ENCODE measurements at regions not wholly inside any gene's neighbourhood (a gene's known extent, or its start where the extent isn't known, plus 50 kb on each side); places are given as distances from the start of the nearest gene placed in this dataset.
"Not testable (repeated sequence)": the region's sequence is repeated elsewhere in the genome, so short reads cannot be mapped to it uniquely, and the experiment has no call there.

DNA sequence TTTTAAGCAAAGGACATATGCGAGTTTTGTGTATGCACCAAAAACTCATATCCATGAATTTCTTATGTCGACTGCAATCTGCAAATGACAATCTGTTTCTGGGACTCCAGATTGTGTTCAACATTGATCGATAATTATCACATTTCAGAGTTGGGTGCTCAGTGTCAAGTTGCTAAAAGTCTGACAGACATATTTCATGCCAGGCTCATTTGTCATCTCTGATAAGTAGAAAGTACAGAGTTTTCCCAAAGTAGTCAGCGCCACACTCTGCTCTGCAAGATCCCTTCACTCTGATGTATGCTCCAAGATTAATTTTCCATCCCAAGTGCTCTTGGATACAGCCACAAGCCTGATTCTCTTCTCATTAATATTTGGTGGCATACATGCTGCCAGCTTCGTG, 331.1 kb downstream of the DOK5 start:
- WGBS: 88% methylated on average over 5 of the region's 5 CpGs
- no peak for DNase-seq (ENCODE audit: low spot score)
- no peaks in the 10 kb centered on the region for H3K4me1 ChIP-seq (replicated peaks)
- H3K36me3 ChIP-seq: no peaks in the 10 kb centered on the region
- no peak overlapping the region for H3K27ac ChIP-seq
- no peaks in the 10 kb centered on the region for H3K9me3 ChIP-seq
- intact Hi-C loops (cut with DNase I): no loop called here
- TF ChIP-seq, protein P1, sequence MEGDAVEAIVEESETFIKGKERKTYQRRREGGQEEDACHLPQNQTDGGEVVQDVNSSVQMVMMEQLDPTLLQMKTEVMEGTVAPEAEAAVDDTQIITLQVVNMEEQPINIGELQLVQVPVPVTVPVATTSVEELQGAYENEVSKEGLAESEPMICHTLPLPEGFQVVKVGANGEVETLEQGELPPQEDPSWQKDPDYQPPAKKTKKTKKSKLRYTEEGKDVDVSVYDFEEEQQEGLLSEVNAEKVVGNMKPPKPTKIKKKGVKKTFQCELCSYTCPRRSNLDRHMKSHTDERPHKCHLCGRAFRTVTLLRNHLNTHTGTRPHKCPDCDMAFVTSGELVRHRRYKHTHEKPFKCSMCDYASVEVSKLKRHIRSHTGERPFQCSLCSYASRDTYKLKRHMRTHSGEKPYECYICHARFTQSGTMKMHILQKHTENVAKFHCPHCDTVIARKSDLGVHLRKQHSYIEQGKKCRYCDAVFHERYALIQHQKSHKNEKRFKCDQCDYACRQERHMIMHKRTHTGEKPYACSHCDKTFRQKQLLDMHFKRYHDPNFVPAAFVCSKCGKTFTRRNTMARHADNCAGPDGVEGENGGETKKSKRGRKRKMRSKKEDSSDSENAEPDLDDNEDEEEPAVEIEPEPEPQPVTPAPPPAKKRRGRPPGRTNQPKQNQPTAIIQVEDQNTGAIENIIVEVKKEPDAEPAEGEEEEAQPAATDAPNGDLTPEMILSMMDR (IDR thresholded peaks at IDR 0.05): no peak
- TF ChIP-seq POLR2A (IDR thresholded peaks at IDR 0.05) (no peak), POLR2AphosphoS5 (IDR thresholded peaks at IDR 0.05) (no peak)
- H3K4me3 ChIP-seq: no peak overlapping the region
- no peaks in the 10 kb centered on the region for H3K27me3 ChIP-seq (replicated peaks; ENCODE audit: insufficient read depth)

DNA sequence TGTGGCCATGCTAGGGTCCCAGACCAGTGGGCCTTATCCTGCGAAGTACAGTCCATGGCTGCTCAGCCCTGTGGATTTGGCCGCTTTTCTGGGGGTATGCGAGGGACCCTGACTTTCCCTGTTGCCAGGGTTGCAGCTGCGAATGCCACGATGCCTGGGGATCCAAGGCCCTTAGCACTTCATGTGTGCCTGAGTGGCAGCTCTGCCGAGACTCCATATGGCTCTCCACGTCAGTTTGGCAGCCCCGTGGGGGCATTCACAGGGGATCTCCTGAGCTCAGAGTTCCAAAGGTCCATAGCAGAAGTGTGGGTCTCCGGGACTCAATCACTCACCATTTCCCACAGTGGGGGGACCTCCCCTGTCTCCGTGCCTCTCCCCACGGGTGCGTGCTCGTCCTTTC, 319.5 kb downstream of the DOK5 start:
- intact Hi-C loops (cut with DNase I): no loop called here
- WGBS: 89% methylated on average over 13 of the region's 13 CpGs
- TF ChIP-seq POLR2A (IDR thresholded peaks at IDR 0.05) (no peak), POLR2AphosphoS5 (IDR thresholded peaks at IDR 0.05) (no peak)
- TF ChIP-seq, protein P1 (IDR thresholded peaks at IDR 0.05): no peak
- Histone ChIP-seq H3K4me3 (no peak overlapping the region), H3K27ac (no peak overlapping the region), H3K36me3 (no peaks in the 10 kb centered on the region), H3K27me3 (replicated peaks; ENCODE audit: insufficient read depth) (no peaks in the 10 kb centered on the region), H3K9me3 (no peaks in the 10 kb centered on the region), H3K4me1 (replicated peaks) (no peaks in the 10 kb centered on the region)
- DNase-seq (ENCODE audit: low spot score): no peak

DNA sequence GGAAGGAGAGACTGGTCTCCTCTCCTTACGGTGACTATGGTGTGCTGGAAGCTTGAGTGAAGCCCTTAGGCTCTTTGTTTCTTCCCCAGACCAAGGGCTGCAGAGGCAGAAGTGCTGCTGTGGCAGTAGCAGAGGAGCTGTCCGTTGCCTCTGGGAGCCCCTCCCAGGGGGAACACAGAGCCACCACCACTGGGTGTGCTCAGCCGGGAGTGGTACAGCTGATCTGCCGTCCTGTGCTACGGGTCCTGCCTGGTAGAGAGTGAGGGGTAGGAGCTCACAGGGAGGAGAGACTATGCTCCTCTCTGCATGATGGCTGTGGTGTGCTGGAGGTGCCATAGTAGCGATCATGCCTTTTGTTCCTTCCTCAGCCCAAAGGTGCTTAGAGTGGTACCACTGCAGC, 318.7 kb downstream of the DOK5 start:
- no peaks in the 10 kb centered on the region for H3K4me1 ChIP-seq (replicated peaks)
- 65% methylated on average over 6 of the region's 6 CpGs for WGBS
- no peaks in the 10 kb centered on the region for H3K27me3 ChIP-seq (replicated peaks; ENCODE audit: insufficient read depth)
- no peak overlapping the region for H3K27ac ChIP-seq
- DNase-seq (ENCODE audit: low spot score): no peak
- no peak for TF ChIP-seq POLR2AphosphoS5 (IDR thresholded peaks at IDR 0.05)
- TF ChIP-seq, protein P1 (IDR thresholded peaks at IDR 0.05): no peak
- TF ChIP-seq POLR2A (IDR thresholded peaks at IDR 0.05): no peak
- no peak overlapping the region for H3K4me3 ChIP-seq
- no peaks in the 10 kb centered on the region for H3K36me3 ChIP-seq
- intact Hi-C loops (cut with DNase I): no loop called here
- H3K9me3 ChIP-seq: no peaks in the 10 kb centered on the region

DNA sequence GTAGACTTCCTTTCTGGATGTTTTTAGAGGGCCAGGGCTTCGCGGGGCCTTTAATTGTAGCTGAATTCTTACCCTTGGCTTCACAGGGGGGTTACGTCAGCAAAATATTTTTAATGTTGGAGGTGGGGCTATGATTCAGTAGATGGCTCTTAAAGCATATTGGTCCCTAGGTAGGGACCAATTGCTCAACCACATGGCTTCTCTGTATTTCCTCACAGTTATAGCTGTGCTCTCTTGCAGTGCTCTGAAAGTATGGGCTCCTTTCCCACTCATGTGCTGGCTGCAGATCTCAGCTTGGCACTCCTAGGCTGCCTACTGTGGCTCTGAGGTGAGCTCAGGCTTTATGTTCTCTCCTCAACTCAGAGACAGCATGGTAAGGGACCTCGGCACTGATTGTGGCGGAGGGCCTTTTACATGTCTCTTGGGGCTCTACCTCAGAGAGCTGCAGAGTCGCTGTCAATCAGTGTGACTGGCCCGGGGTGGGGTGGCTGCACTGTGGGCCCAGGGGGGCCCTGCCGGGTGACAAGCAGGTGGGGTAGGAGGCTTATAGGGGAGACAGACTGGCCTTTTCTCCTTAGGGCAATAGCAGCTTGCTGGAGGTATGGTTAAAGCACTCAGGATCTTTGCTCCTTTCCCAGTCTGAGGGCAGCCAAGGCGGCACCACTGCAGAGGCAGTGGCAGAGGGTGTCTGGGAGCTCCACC, 318.0 kb downstream of the DOK5 start:
- Histone ChIP-seq H3K27me3 (replicated peaks; ENCODE audit: insufficient read depth) (no peaks in the 10 kb centered on the region), H3K9me3 (no peaks in the 10 kb centered on the region), H3K4me1 (replicated peaks) (no peaks in the 10 kb centered on the region), H3K27ac (no peak overlapping the region), H3K4me3 (no peak overlapping the region), H3K36me3 (no peaks in the 10 kb centered on the region)
- intact Hi-C loops (cut with DNase I): no loop called here
- 75% methylated on average over 9 of the region's 9 CpGs for WGBS
- no peak for DNase-seq (ENCODE audit: low spot score)
- TF ChIP-seq POLR2A (IDR thresholded peaks at IDR 0.05) (no peak), POLR2AphosphoS5 (IDR thresholded peaks at IDR 0.05) (no peak)
- TF ChIP-seq, protein P1 (IDR thresholded peaks at IDR 0.05): no peak

DNA sequence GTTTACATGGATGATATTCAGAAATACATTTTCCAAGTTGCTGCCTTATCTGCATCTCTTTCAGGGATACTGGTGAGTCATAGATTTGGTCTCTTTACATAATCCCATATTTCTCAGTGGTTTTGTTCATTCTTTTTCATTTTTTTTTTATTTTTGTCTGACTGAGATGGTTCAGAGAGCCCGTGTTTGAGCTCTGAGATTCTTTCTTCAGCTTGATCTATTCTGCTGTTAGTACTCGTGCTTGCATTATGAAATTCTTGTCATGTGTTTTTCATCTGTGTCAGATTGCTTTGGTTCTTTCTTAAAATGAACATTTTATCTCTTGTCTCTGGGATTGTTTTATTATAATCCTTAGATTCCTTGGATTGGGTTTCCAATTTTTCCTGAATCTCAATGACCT, 317.3 kb downstream of the DOK5 start:
- Histone ChIP-seq H3K4me3 (no peak overlapping the region), H3K9me3 (no peaks in the 10 kb centered on the region), H3K27me3 (replicated peaks; ENCODE audit: insufficient read depth) (no peaks in the 10 kb centered on the region), H3K4me1 (replicated peaks) (no peaks in the 10 kb centered on the region), H3K27ac (no peak overlapping the region), H3K36me3 (no peaks in the 10 kb centered on the region)
- 71% methylated on average over 2 of the region's 2 CpGs for WGBS
- no peak for DNase-seq (ENCODE audit: low spot score)
- TF ChIP-seq POLR2AphosphoS5 (IDR thresholded peaks at IDR 0.05) (no peak), POLR2A (IDR thresholded peaks at IDR 0.05) (no peak)
- TF ChIP-seq, protein P1 (IDR thresholded peaks at IDR 0.05): no peak
- intact Hi-C loops (cut with DNase I): no loop called here

DNA sequence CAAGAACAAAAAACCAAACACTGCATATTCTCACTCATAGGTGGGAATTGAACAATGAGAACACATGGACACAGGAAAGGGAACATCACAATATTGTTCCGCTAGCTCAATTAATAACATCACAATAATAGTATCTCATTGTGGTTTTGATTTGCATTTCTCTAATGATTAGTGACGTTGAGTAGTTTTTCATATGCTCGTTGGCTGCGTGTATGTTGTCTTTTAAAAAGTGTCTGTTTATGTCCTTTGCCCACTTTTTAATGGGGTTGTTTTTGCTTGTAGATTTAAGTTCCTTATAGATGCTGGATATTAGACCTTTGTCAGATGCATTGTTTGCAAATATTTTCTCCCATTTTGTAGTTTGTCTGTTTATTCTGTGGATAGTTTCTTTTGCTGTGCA, 312.9 kb downstream of the DOK5 start:
- H3K36me3 ChIP-seq; H3K27ac ChIP-seq; H3K9me3 ChIP-seq; H3K4me1 ChIP-seq (replicated peaks); H3K4me3 ChIP-seq; DNase-seq (ENCODE audit: low spot score); H3K27me3 ChIP-seq (replicated peaks; ENCODE audit: insufficient read depth); intact Hi-C loops (cut with DNase I): not testable (repeated sequence)
- WGBS: 81% methylated on average over 4 of the region's 4 CpGs

DNA sequence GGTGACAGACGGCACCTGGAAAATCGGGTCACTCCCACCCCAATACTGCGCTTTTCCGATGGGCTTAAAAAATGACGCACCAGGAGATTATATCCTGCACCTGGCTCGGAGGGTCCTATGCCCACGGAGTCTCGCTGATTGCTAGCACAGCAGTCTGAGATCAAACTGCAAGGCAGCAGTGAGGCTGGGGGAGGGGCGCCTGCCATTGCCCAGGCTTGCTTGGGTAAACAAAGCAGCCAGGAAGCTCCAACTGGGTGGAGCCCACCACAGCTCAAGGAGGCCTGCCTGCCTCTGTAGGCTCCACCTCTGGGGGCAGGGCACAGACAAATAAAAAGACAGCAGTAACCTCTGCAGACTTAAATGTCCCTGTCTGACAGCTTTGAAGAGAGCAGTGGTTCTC, 307.4 kb downstream of the DOK5 start:
- intact Hi-C loops (cut with DNase I); DNase-seq (ENCODE audit: low spot score); H3K27me3 ChIP-seq (replicated peaks; ENCODE audit: insufficient read depth); H3K4me3 ChIP-seq; H3K4me1 ChIP-seq (replicated peaks); H3K36me3 ChIP-seq; H3K27ac ChIP-seq; H3K9me3 ChIP-seq: not testable (repeated sequence)
- WGBS: 93% methylated on average over 9 of the region's 9 CpGs

Measured in prostate gland (tissue), 2 donors.